Psoas muscle (tissue), 7 donors: ENCODE measurements at regions not wholly inside any gene's neighbourhood (a gene's known extent, or its start where the extent isn't known, plus 50 kb on each side); places are given as distances from the start of the nearest gene placed in this dataset.

ENCODE experiments used
- ATAC-seq, 4 donors: fragments of 200-7000 bp; cut with Tn5 transposase; one replicate each; pipeline ENCODE4 v1.9.1; 2020; ENCODE audit warnings: moderate library complexity in 3 of 4, mild to moderate bottlenecking in 2 of 4
- DNase-seq, 2 donors: peaks; one replicate each; pipeline ENCODE4 v3.0.0-alpha.2; 2020
- H3K27ac ChIP-seq: fragments of 200-600 bp; one replicate; pipeline ENCODE4 v1.8.0; 2022
- H3K27me3 ChIP-seq, 3 donors: fragments of 200-600 bp in 1 of 3; one replicate each; pipeline versions ENCODE4 v1.6.1 to v1.8.0; 2013 to 2022; ENCODE audit warnings: low read length in 2 of 3, mild to moderate bottlenecking in 2 of 3, moderate library complexity in 1 of 3; ENCODE audit not compliant: insufficient read depth in 3 of 3
- H3K36me3 ChIP-seq, 2 donors: fragments of 200-600 bp in 1 of 2; one replicate each; pipeline versions ENCODE4 v1.6.1 to v1.8.0; 2013 to 2022; ENCODE audit warnings: low read depth in 1 of 2, mild to moderate bottlenecking in 1 of 2, moderate library complexity in 1 of 2; ENCODE audit not compliant: insufficient read depth in 1 of 2
- H3K4me1 ChIP-seq: fragments of 200-600 bp; one replicate; pipeline ENCODE4 v1.8.0; 2022
- H3K4me3 ChIP-seq: fragments of 200-600 bp; one replicate; pipeline ENCODE4 v1.8.0; 2022; ENCODE audit warnings: mild to moderate bottlenecking
- H3K9me3 ChIP-seq: fragments of 200-600 bp; one replicate; pipeline ENCODE4 v1.8.0; 2022
- CTCF ChIP-seq: fragments of 200-600 bp; IDR thresholded peaks from one replicate; pipeline ENCODE4 v1.8.0; 2022; ENCODE audit warnings: antibody characterized with exemption
- WGBS, 3 donors: extraction: QIAGEN DNeasy Blood & Tissue Kit; methylation state at CpG; one replicate each; pipeline versions ENCODE4 v1.1.6 to v1.1.7; 2013; 5-methylcytosine and 5-hydroxymethylcytosine counted together
- intact Hi-C, 2 donors: fragments of 100-400 bp; cut with DNase I; formaldehyde crosslinking; loops; one replicate each; pipeline versions ENCODE4 v1.11.0 to v1.14.2; 2022
- donor health status: healthy with polysubstance abuse.
- donor health status: DM: no; HTN: no; CAD: no; lungs with moderate emphysema.
- donor health status: Bipolar disorder and iron deficiency.
- donor health status: healthy.
- donor health status: DM: yes; HTN: yes; CAD: no.
- donor health status: DM: no; HTN: no; CAD: no.
- donor health status: DM: yes; HTN: yes; CAD: no.

GRCh38 chr12:66879409-66879808 lies 200.5 kb upstream of the GRIP1 start:
- intact Hi-C loops: no loop called here
- no peak for ATAC-seq

GRCh38 chr12:66881386-66881785 lies 202.5 kb upstream of the GRIP1 start:
- no peak for TF ChIP-seq CTCF
- H3K36me3 ChIP-seq: no peaks in the 10 kb centered on the region
- no peak overlapping the region for H3K27ac ChIP-seq
- no peaks in the 10 kb centered on the region for H3K4me1 ChIP-seq
- intact Hi-C loops: no loop called here
- no peaks in the 10 kb centered on the region for H3K9me3 ChIP-seq
- DNase-seq: no peak
- peaks cover 0 to 2% (median 0%) of the 10 kb centered on the region in 3 donors for H3K27me3 ChIP-seq
- ATAC-seq: no peak
- H3K4me3 ChIP-seq: no peak overlapping the region

More at GRCh38 chr12:66879409-66879808, 200.5 kb upstream of the GRIP1 start:
- no peak for TF ChIP-seq CTCF
- no peak for DNase-seq
- Histone ChIP-seq H3K4me1 (no peaks in the 10 kb centered on the region), H3K27me3 (peaks cover 0 to 2% (median 0%) of the 10 kb centered on the region in 3 donors), H3K4me3 (no peak overlapping the region), H3K36me3 (no peaks in the 10 kb centered on the region), H3K27ac (no peak overlapping the region), H3K9me3 (no peaks in the 10 kb centered on the region)
- 75 to 76% (median 75%) methylated on average over 4 of the region's 4 CpGs for WGBS, 3 donors

GRCh38 chr12:66884091-66884490 lies 205.2 kb upstream of the GRIP1 start:
- no peak for TF ChIP-seq CTCF
- Histone ChIP-seq H3K27me3 (peaks cover 0 to 2% (median 0%) of the 10 kb centered on the region in 3 donors), H3K4me1 (no peaks in the 10 kb centered on the region), H3K4me3 (no peak overlapping the region), H3K27ac (no peak overlapping the region), H3K36me3 (no peaks in the 10 kb centered on the region), H3K9me3 (no peaks in the 10 kb centered on the region)
- ATAC-seq (no peak), DNase-seq (no peak)
- 58 to 70% (median 60%) methylated on average over 11 of the region's 11 CpGs for WGBS, 3 donors
- intact Hi-C loops: no loop called here

GRCh38 chr12:66885115-66885875 lies 206.4 kb upstream of the GRIP1 start:
- no peak overlapping the region for H3K27ac ChIP-seq
- no peak overlapping the region for H3K4me3 ChIP-seq
- no peak for ATAC-seq
- intact Hi-C loops: no loop called here
- no peaks in the 10 kb centered on the region for H3K9me3 ChIP-seq
- TF ChIP-seq CTCF: no peak
- H3K27me3 ChIP-seq: peaks cover 0 to 2% (median 0%) of the 10 kb centered on the region in 3 donors
- H3K4me1 ChIP-seq: no peaks in the 10 kb centered on the region
- 67 to 79% (median 70%) methylated on average over 13 of the region's 13 CpGs for WGBS, 3 donors
- H3K36me3 ChIP-seq: no peaks in the 10 kb centered on the region
- DNase-seq: no peak

- H3K4me3 ChIP-seq: no peak overlapping the region
- WGBS, 3 donors: 63 to 65% (median 63%) methylated on average over 8 of the region's 8 CpGs
- intact Hi-C loops: no loop called here
- H3K27ac ChIP-seq: no peak overlapping the region
- ATAC-seq (no peak), DNase-seq (no peak)
- H3K9me3 ChIP-seq: no peaks in the 10 kb centered on the region
- no peaks in the 10 kb centered on the region for H3K36me3 ChIP-seq
- H3K27me3 ChIP-seq: no peaks in the 10 kb centered on the region
- H3K4me1 ChIP-seq: peaks cover 7% of the 10 kb centered on the region
- TF ChIP-seq CTCF: no peak
These were observed 217.9 kb upstream of the GRIP1 start for GRCh38 chr12:66896797-66897196.
